ENCODE measurements at regions not wholly inside any gene's neighbourhood (a gene's known extent, or its start where the extent isn't known, plus 50 kb on each side); places are given as distances from the start of the nearest gene placed in this dataset.

- no peak for TF ChIP-seq EZH2 (IDR thresholded peaks at IDR 0.05; ENCODE audit: insufficient read depth, poor library complexity, severe bottlenecking)
- no peak for TF ChIP-seq EZH2phosphoT487 (IDR thresholded peaks at IDR 0.05; ENCODE audit: insufficient read depth, low read depth)
Observed at GRCh38 chr4:174012135-174012885, 271.2 kb downstream of the FBXO8 start.

Data from GM23248 (cell line).